WTC11 (cell line): ENCODE measurements at regions not wholly inside any gene's neighbourhood (a gene's known extent, or its start where the extent isn't known, plus 50 kb on each side); places are given as distances from the start of the nearest gene placed in this dataset.

Experiments used
- CTCF ChIP-seq: fragments of 200-600 bp; IDR thresholded peaks from 2 replicates; pipeline ENCODE4 v1.8.0; 2022; ENCODE audit warnings: antibody characterized with exemption
- IRF2 ChIP-seq: sonication (generic); formaldehyde crosslinking; IDR thresholded peaks from 2 replicates; pipeline ENCODE4 v1.8.0; 2022; ENCODE audit warnings: low read depth, missing genetic modification reagents, borderline replicate concordance
- NR3C1 ChIP-seq: sonication (generic); formaldehyde crosslinking; conservative IDR thresholded peaks from 2 replicates; pipeline ENCODE4 v1.8.1; 2023; ENCODE audit warnings: low read depth, mild to moderate bottlenecking, missing genetic modification reagents

GRCh38 chr15:25234831-25235230 lies 204.0 kb downstream of the UBE3A start:
- no peak for TF ChIP-seq IRF2
- TF ChIP-seq CTCF, result no peak
- TF ChIP-seq NR3C1 (CRISPR knock-in tag), result no peak
